GM23338 (cell line): ENCODE measurements at regions not wholly inside any gene's neighbourhood (a gene's known extent, or its start where the extent isn't known, plus 50 kb on each side); places are given as distances from the start of the nearest gene placed in this dataset.

Source experiments
- ATAC-seq: fragments of 200-7000 bp; cut with Tn5 transposase; 3 replicates; pipeline ENCODE4 v1.9.1; 2020
- DNase-seq: peaks from one replicate; pipeline ENCODE4 v3.0.0-alpha.2; 2015; ENCODE audit warnings: low spot score
- H2AFZ ChIP-seq: fragments of 200-600 bp; sonication (generic); 2 replicates; pipeline ENCODE4 v1.8.0; 2016; ENCODE audit warnings: antibody characterized with exemption, mild to moderate bottlenecking, moderate library complexity
- H3F3A ChIP-seq: fragments of 200-600 bp; sonication (generic); replicated peaks from 2 replicates; pipeline ENCODE4 v1.8.0; 2017; ENCODE audit warnings: antibody characterized with exemption, mixed run types, low read depth
- H3K27ac ChIP-seq: fragments of 200-600 bp; sonication (generic); 2 replicates; pipeline ENCODE4 v1.6.1; 2016; ENCODE audit warnings: low read depth
- H3K27me3 ChIP-seq: fragments of 200-600 bp; sonication (generic); 2 replicates; pipeline ENCODE4 v1.8.0; 2016; ENCODE audit warnings: mild to moderate bottlenecking, mixed run types, moderate library complexity; ENCODE audit not compliant: insufficient read depth
- H3K36me3 ChIP-seq: fragments of 200-600 bp; sonication (generic); 2 replicates; pipeline ENCODE4 v1.8.0; 2016; ENCODE audit warnings: mild to moderate bottlenecking; ENCODE audit not compliant: insufficient read depth
- H3K4me1 ChIP-seq: fragments of 200-600 bp; sonication (generic); 2 replicates; pipeline ENCODE4 v1.8.0; 2016; ENCODE audit warnings: mild to moderate bottlenecking, moderate library complexity; ENCODE audit not compliant: insufficient read depth
- H3K4me2 ChIP-seq: fragments of 200-600 bp; sonication (generic); 2 replicates; pipeline ENCODE4 v1.7.1; 2017; ENCODE audit warnings: mixed run types
- H3K4me3 ChIP-seq: fragments of 200-600 bp; sonication (generic); 2 replicates; pipeline ENCODE4 v1.6.1; 2016; ENCODE audit warnings: mixed run types
- H3K79me2 ChIP-seq: fragments of 200-600 bp; sonication (generic); replicated peaks from 2 replicates; pipeline ENCODE4 v1.8.0; 2017; ENCODE audit warnings: mild to moderate bottlenecking; ENCODE audit not compliant: insufficient read depth
- H3K9me2 ChIP-seq: fragments of 200-600 bp; sonication (generic); 2 replicates; pipeline ENCODE4 v1.8.0; 2017; ENCODE audit not compliant: insufficient read depth
- H4K20me1 ChIP-seq: fragments of 200-600 bp; sonication (generic); replicated peaks from 2 replicates; pipeline ENCODE4 v1.8.0; 2017; ENCODE audit warnings: mild to moderate bottlenecking; ENCODE audit not compliant: insufficient read depth
- H3K27ac Mint-ChIP-seq: 2 replicates; pipeline ENCODE4 v1.8.0; 2020; ENCODE audit warnings: inconsistent platforms, mild to moderate bottlenecking, moderate library complexity, mixed read lengths
- H3K27me3 Mint-ChIP-seq: 3 replicates; pipeline ENCODE4 v1.8.0; 2022; ENCODE audit warnings: low read depth, mild to moderate bottlenecking, moderate library complexity, mixed read lengths, inconsistent platforms; ENCODE audit not compliant: insufficient read depth, poor library complexity
- H3K36me3 Mint-ChIP-seq: 3 replicates; pipeline ENCODE4 v1.8.0; 2021; ENCODE audit warnings: low read depth, mild to moderate bottlenecking, inconsistent platforms, moderate library complexity, mixed read lengths
- H3K4me1 Mint-ChIP-seq: 3 replicates; pipeline ENCODE4 v1.8.0; 2020; ENCODE audit warnings: mild to moderate bottlenecking, inconsistent platforms, mixed read lengths
- H3K4me3 Mint-ChIP-seq: 3 replicates; pipeline ENCODE4 v1.8.0; 2021; ENCODE audit warnings: moderate library complexity, mild to moderate bottlenecking, inconsistent platforms, mixed read lengths
- H3K9me3 Mint-ChIP-seq: 3 replicates; pipeline ENCODE4 v1.8.0; 2020; ENCODE audit warnings: moderate library complexity, mild to moderate bottlenecking, inconsistent platforms, mixed read lengths
- CREB1 ChIP-seq: fragments of 250-450 bp; sonication (Bioruptor Pico); IDR thresholded peaks from 2 replicates; pipeline ENCODE4 v1.5.0; 2020; ENCODE audit warnings: low read depth, mild to moderate bottlenecking, moderate library complexity
- ETS1 ChIP-seq: IDR thresholded peaks from 2 replicates; pipeline ENCODE4 v1.6.1; 2016; ENCODE audit warnings: antibody characterized with exemption
- EZH2 ChIP-seq: fragments of 200-600 bp; sonication (generic); IDR thresholded peaks from one replicate; pipeline ENCODE4 v1.8.0; 2017; ENCODE audit warnings: antibody characterized with exemption, mild to moderate bottlenecking, low read depth; ENCODE audit not compliant: unreplicated experiment
- EZH2phosphoT487 ChIP-seq: fragments of 200-600 bp; sonication (generic); IDR thresholded peaks from one replicate; pipeline ENCODE4 v1.8.1; 2018; ENCODE audit warnings: antibody characterized with exemption; ENCODE audit not compliant: unreplicated experiment
- NANOG ChIP-seq: IDR thresholded peaks from 2 replicates; pipeline ENCODE4 v1.6.1; 2016; ENCODE audit warnings: antibody characterized with exemption, borderline replicate concordance
- REST ChIP-seq: IDR thresholded peaks from one replicate; pipeline ENCODE4 v1.6.1; 2018; ENCODE audit warnings: antibody characterized with exemption; ENCODE audit not compliant: unreplicated experiment
- STAT1 ChIP-seq: IDR thresholded peaks from one replicate; pipeline ENCODE4 v1.6.1; 2016; ENCODE audit warnings: antibody characterized with exemption; ENCODE audit not compliant: unreplicated experiment
- ZNF331 ChIP-seq: fragments of 250-450 bp; sonication (Bioruptor Pico); IDR thresholded peaks from 2 replicates; pipeline ENCODE4 v1.5.0; 2020; ENCODE audit warnings: low read depth, mild to moderate bottlenecking, moderate library complexity
- ZNF462 ChIP-seq: fragments of 250-450 bp; sonication (Bioruptor Pico); IDR thresholded peaks from 2 replicates; pipeline ENCODE4 v1.5.0; 2020; ENCODE audit warnings: mild to moderate bottlenecking, moderate library complexity

- Mint-ChIP-seq H3K27ac (no peak overlapping the region), H3K36me3 (no peaks in the 10 kb centered on the region), H3K27me3 (no peaks in the 10 kb centered on the region), H3K4me1 (peaks cover 6% of the 10 kb centered on the region; the same call in 1 of the 3 replicates), H3K4me3 (no peak overlapping the region), H3K9me3 (no peaks in the 10 kb centered on the region)
- H3K4me2 ChIP-seq: no peak overlapping the region
- H3K79me2 ChIP-seq: no peaks in the 10 kb centered on the region
- TF ChIP-seq NANOG: no peak
- no peak for TF ChIP-seq EZH2phosphoT487
- no peak for TF ChIP-seq CREB1 (CRISPR knock-in tag)
- no peak for TF ChIP-seq EZH2
- H3K27ac ChIP-seq: no peak overlapping the region
- no peaks in the 10 kb centered on the region for H3K4me1 ChIP-seq
- H3F3A ChIP-seq: no peaks in the 10 kb centered on the region
- no peak for ATAC-seq
- no peaks in the 10 kb centered on the region for H3K9me2 ChIP-seq
- H4K20me1 ChIP-seq: no peaks in the 10 kb centered on the region
- no peak for DNase-seq
- no peaks in the 10 kb centered on the region for H3K36me3 ChIP-seq
- no peak overlapping the region for H3K4me3 ChIP-seq
- H2AFZ ChIP-seq: no peak overlapping the region
- H3K27me3 ChIP-seq: no peaks in the 10 kb centered on the region
These were observed 136.3 kb upstream of the PHACTR1 start for GRCh38 chr6:12580290-12580689.

- no peaks in the 10 kb centered on the region for H3K36me3 ChIP-seq
- Mint-ChIP-seq H3K4me3 (no peak overlapping the region), H3K27ac (no peak overlapping the region), H3K36me3 (no peaks in the 10 kb centered on the region), H3K27me3 (no peaks in the 10 kb centered on the region), H3K9me3 (no peaks in the 10 kb centered on the region), H3K4me1 (peaks cover 8% of the 10 kb centered on the region; the same call in 2 of the 3 replicates)
- H2AFZ ChIP-seq: no peak overlapping the region
- no peaks in the 10 kb centered on the region for H3K4me1 ChIP-seq
- no peaks in the 10 kb centered on the region for H4K20me1 ChIP-seq
- H3K4me3 ChIP-seq: no peak overlapping the region
- no peak for DNase-seq
- no peaks in the 10 kb centered on the region for H3K27me3 ChIP-seq
- H3K4me2 ChIP-seq: no peak overlapping the region
- no peaks in the 10 kb centered on the region for H3K79me2 ChIP-seq
- no peak overlapping the region for H3K27ac ChIP-seq
- 0 out of 3 replicates have a peak, but pooled peaks have one; percentile 28 for ATAC-seq
- no peaks in the 10 kb centered on the region for H3K9me2 ChIP-seq
- H3F3A ChIP-seq: no peaks in the 10 kb centered on the region
- TF ChIP-seq ETS1: no peak
- no peak for TF ChIP-seq REST
- TF ChIP-seq NANOG: no peak
- no peak for TF ChIP-seq EZH2
- TF ChIP-seq EZH2phosphoT487: no peak
- TF ChIP-seq ZNF331 (CRISPR knock-in tag): no peak
- TF ChIP-seq CREB1 (CRISPR knock-in tag): no peak
- TF ChIP-seq ZNF462 (CRISPR knock-in tag): no peak
- no peak for TF ChIP-seq STAT1
These were observed 134.0 kb upstream of the PHACTR1 start for GRCh38 chr6:12582421-12583110.
